DND-41 (cell line): ENCODE measurements at regions not wholly inside any gene's neighbourhood (a gene's known extent, or its start where the extent isn't known, plus 50 kb on each side); places are given as distances from the start of the nearest gene placed in this dataset.

Source experiments
- ATAC-seq: fragments of 200-7000 bp; cut with Tn5 transposase; 3 replicates; pipeline ENCODE4 v1.9.1; 2021; ENCODE audit warnings: low read depth; ENCODE audit not compliant: insufficient read depth
- DNase-seq: peaks from one replicate; pipeline ENCODE4 v3.0.0-alpha.2; 2020
- H2AFZ ChIP-seq: 2 replicates; pipeline ENCODE4 v1.6.0; 2012; ENCODE audit warnings: low read depth, low read length
- H3K27ac ChIP-seq: 2 replicates; pipeline ENCODE4 v1.5.1; 2012; ENCODE audit warnings: low read length, inconsistent platforms
- H3K27me3 ChIP-seq: fragments of 200-600 bp; sonication (generic); 2 replicates; pipeline ENCODE4 v1.6.0; 2012; ENCODE audit warnings: low read length, mild to moderate bottlenecking, inconsistent platforms; ENCODE audit not compliant: insufficient read depth, poor library complexity
- H3K36me3 ChIP-seq: 2 replicates; pipeline ENCODE4 v1.5.1; 2012; ENCODE audit warnings: low read length, inconsistent platforms; ENCODE audit not compliant: insufficient read depth
- H3K4me1 ChIP-seq: 2 replicates; pipeline ENCODE4 v1.5.1; 2012; ENCODE audit warnings: mild to moderate bottlenecking, low read length; ENCODE audit not compliant: insufficient read depth
- H3K4me2 ChIP-seq: 2 replicates; pipeline ENCODE4 v1.6.0; 2012; ENCODE audit warnings: mild to moderate bottlenecking, moderate library complexity, low read length, inconsistent platforms; ENCODE audit not compliant: insufficient read depth
- H3K4me3 ChIP-seq, 2 experiments: fragments of 200-600 bp in 1 of 2; shearing (Covaris generic) in 1 of 2; 2 replicates each; pipeline ENCODE4 v1.5.1; 2012 to 2016; ENCODE audit warnings: inconsistent platforms in 2 of 2, low read length in 2 of 2, mild to moderate bottlenecking in 2 of 2, low read depth in 1 of 2, moderate library complexity in 1 of 2
- H3K79me2 ChIP-seq: 2 replicates; pipeline ENCODE4 v1.6.0; 2012; ENCODE audit warnings: low read length, inconsistent platforms; ENCODE audit not compliant: insufficient read depth
- H3K9ac ChIP-seq: 2 replicates; pipeline ENCODE4 v1.6.0; 2012; ENCODE audit warnings: low read depth, mild to moderate bottlenecking, inconsistent platforms, low read length, moderate library complexity
- H3K9me3 ChIP-seq: 2 replicates; pipeline ENCODE4 v1.5.1; 2012; ENCODE audit warnings: low read length, moderate library complexity, mild to moderate bottlenecking, inconsistent platforms; ENCODE audit not compliant: insufficient read depth, severe bottlenecking
- H4K20me1 ChIP-seq: 2 replicates; pipeline ENCODE4 v1.6.0; 2012; ENCODE audit warnings: low read length; ENCODE audit not compliant: insufficient read depth
- CTCF ChIP-seq: IDR thresholded peaks from 2 replicates; pipeline ENCODE4 v1.5.1; 2012; ENCODE audit warnings: borderline replicate concordance, low read length, moderate library complexity, mild to moderate bottlenecking; ENCODE audit not compliant: poor library complexity, severe bottlenecking; ENCODE audit errors: extremely low read depth
- EZH2 ChIP-seq: IDR thresholded peaks from 3 replicates; pipeline ENCODE4 v1.6.1; 2012; ENCODE audit warnings: borderline replicate concordance, low read depth, mild to moderate bottlenecking, moderate library complexity, low read length, inconsistent platforms; ENCODE audit not compliant: severe bottlenecking

DNA sequence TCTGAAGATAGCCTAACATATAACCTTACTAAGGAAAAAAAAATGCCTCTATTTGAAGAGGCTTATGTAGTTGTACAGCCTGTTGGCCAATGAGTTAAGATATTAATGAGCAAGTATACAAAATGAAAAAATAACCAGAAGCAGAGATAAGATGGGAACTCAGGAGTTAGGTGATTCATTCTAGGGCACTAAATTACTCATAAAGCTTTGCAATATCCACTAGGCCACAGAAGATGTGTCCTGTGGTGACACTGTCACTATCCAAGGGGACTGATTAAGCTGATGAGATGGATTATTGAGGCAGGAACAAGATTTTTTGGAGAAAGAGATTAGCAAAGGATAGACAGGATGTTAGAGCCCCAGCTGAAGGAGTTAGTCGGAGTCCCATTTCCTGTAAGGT is 99.6 kb downstream of the LIG4 start:
- no peak overlapping the region for H2AFZ ChIP-seq
- no peak overlapping the region for H3K4me2 ChIP-seq
- H3K27ac ChIP-seq = no peak overlapping the region
- DNase-seq = no peak
- H3K36me3 ChIP-seq = no peaks in the 10 kb centered on the region
- no peaks in the 10 kb centered on the region for H3K9me3 ChIP-seq
- no peaks in the 10 kb centered on the region for H4K20me1 ChIP-seq
- H3K9ac ChIP-seq = no peak overlapping the region
- TF ChIP-seq EZH2 (no peak), CTCF (no peak)
- ATAC-seq = no peak
- H3K27me3 ChIP-seq = no peaks in the 10 kb centered on the region
- no peaks in the 10 kb centered on the region for H3K4me1 ChIP-seq
- no peaks in the 10 kb centered on the region for H3K79me2 ChIP-seq
- H3K4me3 ChIP-seq = no peak overlapping the region

DNA sequence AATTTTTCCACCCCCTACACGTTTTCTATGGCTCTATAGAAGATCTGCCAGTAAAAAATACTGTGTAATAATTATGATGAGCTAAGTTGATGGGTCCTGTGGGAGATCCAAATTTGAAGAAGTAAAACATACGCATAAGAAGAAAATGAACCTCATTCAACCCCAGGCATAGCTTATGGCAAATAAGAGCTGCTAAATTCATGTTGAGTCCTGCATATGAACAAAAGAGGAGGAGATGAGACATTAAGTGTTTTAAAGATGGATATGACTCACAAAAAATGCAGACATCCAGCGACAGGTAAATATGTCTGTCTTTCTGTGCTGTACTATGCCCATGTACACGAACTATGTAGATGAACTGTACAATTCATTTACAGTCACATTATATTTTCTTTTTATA is 101.9 kb downstream of the LIG4 start:
- H3K27me3 ChIP-seq = no peaks in the 10 kb centered on the region
- no peak overlapping the region for H3K4me2 ChIP-seq
- H2AFZ ChIP-seq = no peak overlapping the region
- TF ChIP-seq CTCF = no peak
- no peak for TF ChIP-seq EZH2
- H3K36me3 ChIP-seq = no peaks in the 10 kb centered on the region
- no peaks in the 10 kb centered on the region for H3K4me1 ChIP-seq
- H3K4me3 ChIP-seq = no peak overlapping the region
- no peaks in the 10 kb centered on the region for H3K79me2 ChIP-seq
- no peak for DNase-seq
- no peak overlapping the region for H3K27ac ChIP-seq
- H4K20me1 ChIP-seq = no peaks in the 10 kb centered on the region
- H3K9ac ChIP-seq = no peak overlapping the region
- H3K9me3 ChIP-seq = no peaks in the 10 kb centered on the region
- no peak for ATAC-seq

- no peaks in the 10 kb centered on the region for H3K79me2 ChIP-seq
- no peaks in the 10 kb centered on the region for H4K20me1 ChIP-seq
- H3K4me1 ChIP-seq = no peaks in the 10 kb centered on the region
- H3K9ac ChIP-seq = no peak overlapping the region
- H3K27ac ChIP-seq = no peak overlapping the region
- no peaks in the 10 kb centered on the region for H3K36me3 ChIP-seq
- H3K27me3 ChIP-seq = no peaks in the 10 kb centered on the region
- no peaks in the 10 kb centered on the region for H3K9me3 ChIP-seq
- DNase-seq (no peak), ATAC-seq (no peak)
- no peak overlapping the region for H3K4me3 ChIP-seq
- H3K4me2 ChIP-seq = no peak overlapping the region
- H2AFZ ChIP-seq = no peak overlapping the region
- TF ChIP-seq CTCF = no peak
- no peak for TF ChIP-seq EZH2
Measured at GRCh38 chr13:108104736-108105135, 110.6 kb downstream of the LIG4 start.

- H2AFZ ChIP-seq = no peak overlapping the region
- no peaks in the 10 kb centered on the region for H3K27me3 ChIP-seq
- ATAC-seq = no peak
- TF ChIP-seq CTCF (no peak), EZH2 (no peak)
- H3K36me3 ChIP-seq = no peaks in the 10 kb centered on the region
- no peak overlapping the region for H3K27ac ChIP-seq
- no peaks in the 10 kb centered on the region for H4K20me1 ChIP-seq
- H3K4me1 ChIP-seq = no peaks in the 10 kb centered on the region
- no peaks in the 10 kb centered on the region for H3K79me2 ChIP-seq
- H3K9ac ChIP-seq = no peak overlapping the region
- H3K4me3 ChIP-seq = no peak overlapping the region
- no peaks in the 10 kb centered on the region for H3K9me3 ChIP-seq
- H3K4me2 ChIP-seq = no peak overlapping the region
- no peak for DNase-seq
Measured at GRCh38 chr13:108102771-108103170, 112.6 kb downstream of the LIG4 start.
